ENCODE measurements at regions not wholly inside any gene's neighbourhood (a gene's known extent, or its start where the extent isn't known, plus 50 kb on each side); places are given as distances from the start of the nearest gene placed in this dataset.
"Not testable (repeated sequence)": the region's sequence is repeated elsewhere in the genome, so short reads cannot be mapped to it uniquely, and the experiment has no call there.

DNA sequence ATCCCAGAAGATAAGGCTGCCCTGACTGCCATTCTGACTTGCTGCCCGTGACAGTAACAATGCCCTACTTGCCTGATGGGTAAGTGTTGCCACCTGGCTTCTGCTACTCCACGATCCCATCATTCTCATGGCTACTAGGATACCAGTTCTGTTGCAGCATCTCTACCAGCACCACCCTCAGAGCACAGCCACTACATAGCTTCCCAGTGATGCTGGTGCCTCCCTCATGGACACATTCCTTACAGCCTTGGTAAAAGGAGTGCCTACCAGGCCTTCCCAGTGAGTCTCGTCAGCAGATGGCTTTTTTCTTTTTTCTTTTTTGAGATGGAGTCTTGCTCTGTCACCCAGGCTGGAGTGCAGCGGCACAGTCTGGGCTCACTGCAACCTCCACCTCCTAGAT lies 84.4 kb upstream of the CMKLR1 start (continued):
- no peak for TF ChIP-seq THRA (CRISPR knock-in tag; IDR thresholded peaks at IDR 0.05; ENCODE audit: borderline replicate concordance)

- H3K4me2 ChIP-seq (ENCODE audit: low read depth, low read length); H3K27ac ChIP-seq (ENCODE audit: extremely low read length, insufficient read depth, low read length); H3K9ac ChIP-seq (ENCODE audit: insufficient read depth, low read depth, low read length); H3K36me3 ChIP-seq (replicated peaks in 1 of 2; ENCODE audit: control insufficient read depth in 1 of 2, insufficient read depth in 2 of 2, low read length in 2 of 2); in situ Hi-C loops (cut with HindIII; ENCODE audit: extremely low pct_ligation_motif_present, low pct_unique_long_range_greater_than_20kb); H4K20me1 ChIP-seq (ENCODE audit: insufficient read depth, low read length); ATAC-seq; DNase-seq (ENCODE audit: low spot score); CTCF ChIA-PET (ENCODE audit: low intra/inter-chr PET ratio, low total read pairs); H3K27me3 ChIP-seq (ENCODE audit: control insufficient read depth in 1 of 2, insufficient read depth in 2 of 2, low read length in 2 of 2); POLR2A ChIA-PET; H3K4me3 ChIP-seq (replicated peaks in 1 of 3; ENCODE audit: insufficient read depth in 1 of 3, low read depth in 2 of 3, low read length in 3 of 3); intact Hi-C loops (cut with micrococcal nuclease; ENCODE audit: unreplicated experiment); H2AFZ ChIP-seq (ENCODE audit: low read length); FAIRE-seq; BruUV-seq (replicated peaks); H3K9me3 ChIP-seq (ENCODE audit: low read length); H3K79me2 ChIP-seq (ENCODE audit: insufficient read depth, low read length); H3K4me1 ChIP-seq (ENCODE audit: insufficient read depth, low read length): not testable (repeated sequence)
- 32% methylated on average over 2 of the region's 4 CpGs for WGBS (ENCODE audit: low lambda C conversion rate)
Measured at GRCh38 chr12:108421082-108421481, 82.0 kb upstream of the CMKLR1 start.

- BruUV-seq (replicated peaks); H3K4me2 ChIP-seq (ENCODE audit: low read depth, low read length); H2AFZ ChIP-seq (ENCODE audit: low read length); H3K27me3 ChIP-seq (ENCODE audit: control insufficient read depth in 1 of 2, insufficient read depth in 2 of 2, low read length in 2 of 2); ATAC-seq; H3K9me3 ChIP-seq (ENCODE audit: low read length); DNase-seq (ENCODE audit: low spot score); FAIRE-seq; H3K4me3 ChIP-seq (replicated peaks in 1 of 3; ENCODE audit: insufficient read depth in 1 of 3, low read depth in 2 of 3, low read length in 3 of 3); POLR2A ChIA-PET; H3K4me1 ChIP-seq (ENCODE audit: insufficient read depth, low read length); in situ Hi-C loops (cut with HindIII; ENCODE audit: extremely low pct_ligation_motif_present, low pct_unique_long_range_greater_than_20kb); CTCF ChIA-PET (ENCODE audit: low intra/inter-chr PET ratio, low total read pairs); intact Hi-C loops (cut with micrococcal nuclease; ENCODE audit: unreplicated experiment); H3K36me3 ChIP-seq (replicated peaks in 1 of 2; ENCODE audit: control insufficient read depth in 1 of 2, insufficient read depth in 2 of 2, low read length in 2 of 2); H3K79me2 ChIP-seq (ENCODE audit: insufficient read depth, low read length); H3K27ac ChIP-seq (ENCODE audit: extremely low read length, insufficient read depth, low read length); H4K20me1 ChIP-seq (ENCODE audit: insufficient read depth, low read length); H3K9ac ChIP-seq (ENCODE audit: insufficient read depth, low read depth, low read length): not testable (repeated sequence)
- 53% methylated on average over 19 of the region's 20 CpGs for WGBS (ENCODE audit: low lambda C conversion rate)
Measured at GRCh38 chr12:108420421-108420820, 81.3 kb upstream of the CMKLR1 start.
